Islet precursor cell (in vitro differentiated cells): ENCODE measurements at regions not wholly inside any gene's neighbourhood (a gene's known extent, or its start where the extent isn't known, plus 50 kb on each side); places are given as distances from the start of the nearest gene placed in this dataset.
"Not testable (repeated sequence)": the region's sequence is repeated elsewhere in the genome, so short reads cannot be mapped to it uniquely, and the experiment has no call there.

Experiments used
- DNase-seq: peaks from one replicate; pipeline ENCODE4 v3.0.0-alpha.2; 2018

GRCh38 chr3:17865631-17866030 lies 123.2 kb upstream of the TBC1D5 start:
- DNase-seq = no peak

- no peak for DNase-seq
These were observed 119.0 kb upstream of the TBC1D5 start for GRCh38 chr3:17861476-17861875.

GRCh38 chr3:17860840-17861471 lies 118.5 kb upstream of the TBC1D5 start:
- not testable (repeated sequence) for DNase-seq

GRCh38 chr3:17852217-17852616 lies 109.8 kb upstream of the TBC1D5 start:
- DNase-seq = no peak

- DNase-seq = no peak
These were observed 108.0 kb upstream of the TBC1D5 start for GRCh38 chr3:17850448-17850847.

- no peak for DNase-seq
These were observed 105.7 kb upstream of the TBC1D5 start for GRCh38 chr3:17848102-17848501.

GRCh38 chr3:17847156-17847555 lies 104.7 kb upstream of the TBC1D5 start:
- DNase-seq = no peak

- no peak for DNase-seq
These were observed 104.0 kb upstream of the TBC1D5 start for GRCh38 chr3:17846466-17846865.

GRCh38 chr3:17845026-17845812 lies 102.8 kb upstream of the TBC1D5 start:
- DNase-seq = no peak

- no peak for DNase-seq
These were observed 101.8 kb upstream of the TBC1D5 start for GRCh38 chr3:17844236-17844635.

GRCh38 chr3:17841190-17841828 lies 98.9 kb upstream of the TBC1D5 start:
- DNase-seq = peak; percentile 89

- DNase-seq = no peak
These were observed 98.2 kb upstream of the TBC1D5 start for GRCh38 chr3:17840651-17841050.

GRCh38 chr3:17840126-17840525 lies 97.7 kb upstream of the TBC1D5 start:
- DNase-seq = no peak

- DNase-seq = no peak
These were observed 94.5 kb upstream of the TBC1D5 start for GRCh38 chr3:17836919-17837318.

- no peak for DNase-seq
These were observed 93.7 kb upstream of the TBC1D5 start for GRCh38 chr3:17836092-17836491.

- DNase-seq = peak; percentile 73
These were observed 91.5 kb upstream of the TBC1D5 start for GRCh38 chr3:17833786-17834559.

GRCh38 chr3:17832016-17832415 lies 89.6 kb upstream of the TBC1D5 start:
- no peak for DNase-seq

GRCh38 chr3:17831366-17831765 lies 88.9 kb upstream of the TBC1D5 start:
- no peak for DNase-seq

GRCh38 chr3:17830788-17831187 lies 88.4 kb upstream of the TBC1D5 start:
- DNase-seq = no peak

- DNase-seq = no peak
These were observed 86.0 kb upstream of the TBC1D5 start for GRCh38 chr3:17828388-17828787.

- no peak for DNase-seq
These were observed 82.9 kb upstream of the TBC1D5 start for GRCh38 chr3:17825298-17825697.

GRCh38 chr3:17823816-17824215 lies 81.4 kb upstream of the TBC1D5 start:
- no peak for DNase-seq

- DNase-seq = no peak
These were observed 80.6 kb upstream of the TBC1D5 start for GRCh38 chr3:17823036-17823435.
